ENCODE measurements at regions not wholly inside any gene's neighbourhood (a gene's known extent, or its start where the extent isn't known, plus 50 kb on each side); places are given as distances from the start of the nearest gene placed in this dataset.
A peak's percentile ranks its signal among the peaks of the same experiment; 100 is the strongest.
"Not testable (repeated sequence)": the region's sequence is repeated elsewhere in the genome, so short reads cannot be mapped to it uniquely, and the experiment has no call there.

DNA sequence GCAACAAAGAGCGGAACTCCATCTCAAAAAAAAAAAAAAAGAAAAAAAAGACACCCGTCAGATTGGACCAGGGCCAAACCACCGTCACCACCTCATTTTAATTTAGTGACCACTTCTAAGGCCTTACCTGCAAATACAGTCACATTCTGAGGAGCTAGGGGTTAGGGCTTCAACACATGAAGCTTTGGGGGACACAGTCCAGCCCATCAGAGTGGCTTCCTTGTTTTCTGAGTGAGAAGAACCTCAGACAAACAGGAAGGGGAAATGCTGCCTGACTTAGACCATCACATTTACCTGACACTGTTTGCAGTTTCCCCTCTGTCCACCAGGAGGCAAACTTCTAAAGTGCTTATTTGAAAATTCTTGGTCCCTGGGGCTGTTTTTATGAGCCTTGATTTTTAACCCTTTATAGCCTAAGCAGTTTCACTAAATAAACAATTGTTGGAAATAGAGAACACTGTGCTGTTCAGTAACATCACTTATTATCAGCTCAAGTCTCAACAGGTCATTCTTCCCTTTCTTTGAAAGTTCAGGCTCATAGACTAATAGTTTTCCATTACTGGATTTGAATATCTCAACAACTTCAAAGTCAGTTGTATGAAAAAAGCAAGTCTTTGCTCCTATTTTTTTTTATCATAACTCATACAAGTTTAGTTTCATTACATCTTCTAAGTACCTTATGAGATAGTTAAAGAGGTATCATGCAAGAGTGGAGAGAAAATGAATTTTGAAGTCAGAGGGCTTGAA, 74.9 kb upstream of the WASF3 start:
- peak; percentile 33 to 94 (median 82) for DNase-seq (ENCODE audit: low read depth in 2 of 3, low spot score in 2 of 3)

DNA sequence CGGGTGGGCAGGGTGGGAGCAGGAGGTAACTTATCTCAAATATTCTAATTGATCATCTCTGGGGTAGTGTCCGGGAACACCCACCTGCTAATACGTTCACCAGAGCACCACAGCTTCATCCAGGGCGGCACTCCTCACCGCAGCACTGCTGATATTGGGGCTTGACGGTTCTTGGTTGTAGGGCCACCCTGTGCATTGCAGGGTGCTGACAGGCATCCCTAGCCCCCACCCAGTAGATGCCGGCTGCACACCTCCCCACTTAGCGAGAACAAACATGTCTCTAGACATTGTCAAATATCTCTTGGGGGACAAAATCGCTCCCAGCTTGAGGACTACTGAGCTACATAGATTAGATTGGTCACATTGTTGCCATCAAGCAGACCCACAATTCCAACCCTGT, 73.9 kb upstream of the WASF3 start:
- no peak for DNase-seq (ENCODE audit: low read depth in 2 of 3, low spot score in 2 of 3)

DNA sequence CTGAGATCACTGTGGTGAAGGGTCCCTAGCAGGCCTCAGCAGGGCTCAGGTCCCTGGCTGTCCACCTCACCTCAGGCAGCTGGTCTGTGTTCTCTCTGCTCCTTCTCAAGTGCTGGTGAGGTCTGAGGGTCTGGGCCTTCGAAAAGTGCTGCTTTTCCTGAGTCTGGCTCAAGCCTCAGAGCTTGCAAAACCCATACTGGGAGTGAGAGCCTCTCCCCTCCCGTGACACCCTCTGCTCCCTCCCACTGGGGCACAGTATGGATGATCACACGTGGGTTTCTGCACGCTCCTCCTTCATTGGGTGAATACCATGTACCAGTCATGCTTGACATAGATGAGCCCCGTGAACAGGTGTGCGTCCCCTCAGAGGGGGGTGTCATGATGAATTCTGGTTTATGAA, 73.3 kb upstream of the WASF3 start:
- DNase-seq (ENCODE audit: low read depth in 2 of 3, low spot score in 2 of 3): no peak

DNA sequence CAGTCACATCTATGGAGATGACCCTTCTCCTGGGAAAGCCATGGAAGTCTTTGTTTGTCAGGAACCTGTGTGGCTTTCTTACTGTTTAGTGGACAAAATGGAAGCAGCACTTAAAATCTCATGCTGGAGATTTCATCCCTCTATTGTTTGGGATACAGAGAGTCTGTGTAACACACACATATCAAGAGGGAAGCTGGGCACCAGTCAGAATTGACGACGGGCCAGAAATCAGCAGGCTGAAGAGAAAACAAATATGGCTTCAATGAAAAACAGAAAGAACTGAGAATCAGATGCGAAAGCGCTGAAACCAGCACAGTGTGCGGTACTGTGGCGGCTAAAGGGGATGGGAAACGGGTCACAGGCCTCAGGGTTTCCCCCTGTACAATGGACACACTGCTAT, 72.2 kb upstream of the WASF3 start:
- DNase-seq (ENCODE audit: low read depth in 2 of 3, low spot score in 2 of 3): no peak

DNA sequence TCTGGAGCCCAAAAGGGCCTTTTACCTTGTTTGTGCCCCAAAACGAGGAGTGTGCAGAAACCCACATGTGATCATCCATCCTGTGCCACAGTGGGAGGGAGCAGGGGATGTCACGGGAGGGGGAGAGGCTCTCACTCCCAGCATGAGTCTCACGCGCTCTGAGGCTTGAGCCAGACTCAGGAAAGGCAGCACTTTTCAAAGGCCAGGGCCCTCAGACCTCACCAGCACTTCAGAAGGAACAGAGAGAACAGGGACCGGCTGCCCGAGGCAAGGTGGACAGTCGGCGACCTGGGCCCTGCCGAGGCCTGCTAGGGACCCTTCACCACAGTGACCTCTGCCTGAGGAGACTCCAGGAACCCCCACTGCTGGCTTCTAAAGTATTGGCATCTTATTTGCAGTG, 71.7 kb upstream of the WASF3 start:
- no peak for DNase-seq (ENCODE audit: low read depth in 2 of 3, low spot score in 2 of 3)

DNA sequence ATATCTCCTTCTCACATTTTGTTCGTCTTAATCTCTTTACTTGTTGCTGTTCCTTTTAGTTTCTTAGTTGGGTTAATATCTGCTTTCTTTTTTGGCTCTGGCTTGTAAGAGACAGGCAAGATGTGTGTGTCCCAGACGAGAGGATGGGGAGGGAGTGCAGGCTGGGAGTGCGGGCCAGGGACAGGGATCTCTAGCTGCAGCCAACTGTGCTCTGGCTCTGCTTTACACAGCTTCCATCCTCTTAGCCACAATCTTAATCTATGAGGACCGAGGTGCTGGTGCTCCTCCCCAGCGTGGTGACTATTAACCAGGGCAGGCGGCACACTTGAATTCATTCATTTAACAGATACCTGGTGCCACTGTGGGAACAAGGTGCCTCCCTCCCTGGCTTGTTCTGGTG, 70.9 kb upstream of the WASF3 start:
- DNase-seq (ENCODE audit: low read depth in 2 of 3, low spot score in 2 of 3): no peak

DNA sequence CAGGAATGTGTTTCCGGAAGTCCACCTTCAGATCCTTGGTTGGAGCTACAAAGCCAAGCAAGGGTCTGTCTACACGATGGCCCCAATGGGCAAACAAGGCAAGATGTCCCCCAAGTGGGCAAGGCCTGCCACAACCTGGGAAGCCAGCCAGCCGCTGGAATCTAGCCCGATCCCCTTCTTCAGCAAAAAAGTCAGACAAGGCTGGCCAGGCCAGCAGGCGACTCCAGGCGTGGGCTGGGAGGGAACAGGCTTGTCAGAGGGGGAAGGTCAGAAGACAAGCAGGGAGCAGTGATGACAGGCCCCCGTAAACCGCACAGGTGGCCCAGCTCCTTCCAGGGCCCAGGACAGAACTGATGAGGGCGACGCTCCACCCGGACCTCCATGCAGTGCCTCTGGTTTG, 69.7 kb upstream of the WASF3 start:
- no peak for DNase-seq (ENCODE audit: low read depth in 2 of 3, low spot score in 2 of 3)

DNA sequence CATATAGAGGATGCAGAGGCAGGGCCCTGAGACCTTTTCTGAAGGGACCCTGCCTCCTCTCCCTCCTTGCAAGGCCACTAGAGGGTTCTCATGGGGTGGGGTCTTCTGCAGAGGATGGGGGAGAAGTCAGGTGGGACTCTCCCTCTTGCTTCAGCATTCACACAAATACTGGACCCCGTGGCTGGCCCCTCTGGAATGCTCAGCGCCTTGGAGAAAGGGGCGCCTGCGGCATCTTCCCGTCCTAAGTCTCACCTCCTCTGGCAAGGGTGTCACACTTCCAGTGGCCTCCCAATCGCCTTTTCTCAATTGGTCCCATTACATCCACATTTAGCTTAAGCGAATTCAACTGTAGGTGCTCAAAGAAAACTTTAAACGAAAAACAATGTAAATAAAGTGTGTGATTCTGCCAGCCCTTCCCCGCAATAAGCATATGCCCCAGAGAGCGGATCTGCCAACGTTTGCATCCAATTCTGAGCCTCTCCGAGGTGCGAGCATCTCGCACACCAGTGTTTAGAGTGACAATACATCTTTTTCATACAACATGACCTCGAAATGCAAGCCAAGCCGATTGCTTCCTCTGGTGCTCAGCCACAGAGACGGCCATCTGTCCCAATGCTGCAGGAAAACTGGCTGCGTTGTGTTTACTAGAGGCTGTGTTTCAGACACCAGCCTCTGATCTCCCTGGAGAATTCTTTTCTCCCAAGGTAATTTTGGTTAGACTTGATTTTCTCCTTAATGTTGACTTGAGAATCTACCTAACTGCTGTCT, 69.1 kb upstream of the WASF3 start:
- no peak for DNase-seq (ENCODE audit: low read depth in 2 of 3, low spot score in 2 of 3)

DNA sequence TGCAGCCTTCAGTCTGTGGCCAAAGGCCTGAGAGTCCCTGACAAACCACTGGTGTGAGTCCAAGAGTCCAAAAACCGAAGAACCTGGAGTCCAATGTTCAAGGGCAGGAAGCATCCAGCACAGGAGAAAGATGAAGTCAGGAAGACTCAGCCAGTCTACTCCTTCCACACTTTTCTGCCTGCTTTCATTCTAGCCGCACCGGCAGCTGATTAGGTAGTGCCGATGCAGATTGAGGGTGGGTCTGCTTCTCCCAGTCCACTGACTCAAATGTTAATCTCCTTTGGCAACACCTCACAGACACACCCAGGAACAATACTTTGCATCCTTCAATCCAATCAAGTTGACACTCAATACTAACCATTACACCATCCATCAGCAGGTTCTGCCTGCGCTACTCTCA, 65.2 kb upstream of the WASF3 start:
- not testable (repeated sequence) for DNase-seq (ENCODE audit: low read depth in 2 of 3, low spot score in 2 of 3)

DNA sequence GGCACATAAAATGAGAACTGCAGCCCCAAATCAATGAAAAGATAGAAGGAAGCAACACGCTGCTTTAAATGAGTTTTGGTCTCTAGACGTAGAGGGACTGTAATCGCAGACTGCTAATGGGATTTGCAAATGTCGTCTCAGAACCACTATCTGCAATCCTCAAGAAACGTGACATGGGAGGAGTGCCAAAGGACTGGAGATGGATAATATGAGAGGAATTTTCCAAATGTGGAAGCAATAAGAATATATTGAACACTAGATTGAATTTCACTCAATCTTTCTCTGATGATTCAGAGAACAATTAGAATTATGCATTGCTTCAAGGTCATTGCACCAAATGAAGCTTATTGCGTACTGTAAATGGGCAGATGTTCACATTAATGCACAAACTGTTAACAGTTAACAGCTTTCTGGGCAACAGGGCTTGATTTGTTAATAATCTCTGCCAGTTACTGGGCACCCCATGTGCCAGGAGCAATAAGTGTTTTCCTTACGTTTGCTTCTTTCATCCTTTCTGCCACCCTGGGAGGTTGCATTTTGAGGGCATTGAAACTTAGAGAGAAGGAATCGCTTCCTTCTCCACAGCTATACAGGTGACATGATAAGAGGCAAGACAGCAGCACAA, 62.8 kb upstream of the WASF3 start:
- DNase-seq (ENCODE audit: low read depth in 2 of 3, low spot score in 2 of 3): no peak

DNA sequence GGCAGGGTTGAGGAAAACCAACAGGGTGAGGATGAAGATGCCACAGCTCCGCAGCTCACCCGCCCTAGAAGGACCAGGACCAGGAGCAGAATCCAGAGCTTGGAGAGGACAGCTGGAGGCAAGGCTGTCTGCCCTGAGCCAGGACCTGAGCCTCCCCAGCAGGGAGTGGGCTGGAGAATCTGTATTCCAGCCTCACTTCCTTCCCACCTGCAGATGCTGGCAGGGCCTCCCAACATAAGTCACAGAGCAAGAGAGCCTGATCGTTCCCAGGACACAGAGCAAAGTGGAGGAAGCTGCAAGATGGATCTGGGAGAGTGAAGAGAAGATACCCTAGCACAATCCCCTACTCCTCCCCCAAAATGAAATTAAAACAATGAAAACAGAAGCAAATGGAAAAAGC, 61.7 kb upstream of the WASF3 start:
- no peak for DNase-seq (ENCODE audit: low read depth in 2 of 3, low spot score in 2 of 3)

DNA sequence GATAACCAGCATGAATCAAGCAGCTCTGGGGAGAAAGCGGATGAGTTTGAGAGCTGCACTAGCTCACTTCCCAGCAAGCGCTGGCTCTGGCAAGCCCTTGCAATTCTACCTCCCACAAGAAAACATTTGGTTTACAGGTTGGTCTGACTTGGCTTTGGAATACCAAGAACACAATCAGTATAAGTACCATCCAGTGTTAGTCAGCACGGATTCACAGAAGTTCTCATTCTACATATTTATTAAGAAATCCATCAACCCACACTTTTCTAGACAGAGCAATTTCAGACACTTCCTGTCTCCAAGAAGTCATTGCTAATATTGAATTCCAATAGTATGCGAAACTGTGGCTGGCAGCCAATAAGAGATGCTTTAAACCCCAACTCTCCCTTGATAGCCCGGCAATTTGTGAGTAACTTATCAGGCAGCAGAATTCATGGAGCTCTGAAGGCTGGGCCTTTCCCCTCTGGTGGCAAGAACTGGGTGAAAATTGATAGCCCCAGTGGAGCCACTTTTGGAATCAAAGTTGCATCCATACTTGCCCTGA, 59.4 kb upstream of the WASF3 start:
- no peak for DNase-seq (ENCODE audit: low read depth in 2 of 3, low spot score in 2 of 3)

DNA sequence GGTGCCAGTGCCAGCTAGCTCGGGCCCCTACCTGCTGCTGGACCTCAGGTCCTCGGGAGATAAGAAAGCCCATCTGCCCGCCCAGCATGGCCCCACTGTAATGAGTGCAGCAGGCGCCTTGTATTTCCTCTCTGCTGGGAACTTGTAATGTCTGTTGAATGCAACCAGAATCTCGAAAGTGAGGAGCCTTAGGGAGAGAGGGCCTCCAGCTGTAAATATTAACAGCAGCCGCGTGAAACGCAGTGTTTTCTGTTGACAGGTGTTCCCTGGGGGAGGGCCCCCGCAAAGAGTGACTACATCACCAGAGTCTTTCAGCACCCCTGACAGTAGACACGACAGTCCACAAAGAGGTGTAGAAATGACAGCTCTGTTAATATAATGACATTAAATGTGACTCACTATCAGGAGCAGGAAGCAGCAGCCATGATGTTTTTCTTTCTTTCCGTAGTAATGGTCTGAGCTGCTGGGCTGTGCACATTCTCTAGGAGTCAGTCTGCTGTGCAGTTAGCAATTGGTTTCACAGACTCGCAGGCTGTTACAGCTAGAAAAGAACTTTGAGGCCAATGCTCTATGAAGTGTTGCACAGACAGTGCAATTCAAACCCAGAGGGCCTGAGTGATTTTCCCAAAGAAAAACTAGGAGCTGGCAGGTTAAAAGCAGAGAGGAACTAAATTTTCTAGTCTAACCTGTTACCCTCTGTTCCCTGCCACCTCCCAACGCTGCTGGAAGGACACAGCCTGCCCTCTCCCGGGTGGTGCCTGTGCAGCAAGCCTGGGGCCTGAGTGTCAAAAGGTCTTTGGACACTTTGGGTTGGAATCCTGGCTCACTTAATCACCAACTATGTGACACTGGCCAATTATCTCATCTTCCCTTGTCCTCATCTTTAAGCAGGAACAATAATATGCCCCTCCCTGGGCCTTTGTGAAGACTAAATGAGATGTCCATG, 58.6 kb upstream of the WASF3 start:
- DNase-seq (ENCODE audit: low read depth in 2 of 3, low spot score in 2 of 3): no peak

DNA sequence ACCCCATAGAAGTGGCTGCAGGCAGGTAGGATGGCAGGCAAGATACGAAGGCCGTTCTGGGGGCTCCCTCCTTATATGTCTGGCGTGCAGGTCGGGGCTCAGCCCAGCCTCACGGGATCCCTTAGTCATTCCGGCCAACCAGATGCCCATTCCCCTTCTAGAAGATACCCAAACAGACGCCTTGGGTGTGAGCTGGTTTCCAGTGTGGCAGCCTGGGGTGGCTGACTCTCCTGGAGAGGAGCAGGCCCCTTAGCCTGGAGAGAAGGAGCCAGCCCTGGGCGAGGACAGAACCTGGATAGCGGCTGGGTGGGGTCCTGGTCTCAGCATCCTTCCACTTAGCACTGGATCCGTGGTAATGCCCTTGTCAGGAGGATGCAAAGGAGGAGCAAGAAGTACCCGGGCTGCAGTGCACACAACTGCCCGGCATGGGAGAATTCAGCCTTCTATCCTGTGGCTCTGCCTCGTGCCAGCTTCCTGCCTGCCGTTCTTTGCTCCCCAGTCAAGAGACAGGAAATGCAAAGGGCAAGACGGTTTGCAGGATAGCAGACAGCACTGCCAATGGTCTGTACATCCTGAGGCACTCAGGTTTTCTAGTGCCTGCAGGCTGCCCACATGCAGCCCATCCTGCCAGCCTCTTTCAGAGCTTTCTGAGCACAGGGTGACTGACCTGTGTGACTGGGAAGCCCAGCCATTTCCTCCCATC, 56.7 kb upstream of the WASF3 start:
- no peak for DNase-seq (ENCODE audit: low read depth in 2 of 3, low spot score in 2 of 3)

DNA sequence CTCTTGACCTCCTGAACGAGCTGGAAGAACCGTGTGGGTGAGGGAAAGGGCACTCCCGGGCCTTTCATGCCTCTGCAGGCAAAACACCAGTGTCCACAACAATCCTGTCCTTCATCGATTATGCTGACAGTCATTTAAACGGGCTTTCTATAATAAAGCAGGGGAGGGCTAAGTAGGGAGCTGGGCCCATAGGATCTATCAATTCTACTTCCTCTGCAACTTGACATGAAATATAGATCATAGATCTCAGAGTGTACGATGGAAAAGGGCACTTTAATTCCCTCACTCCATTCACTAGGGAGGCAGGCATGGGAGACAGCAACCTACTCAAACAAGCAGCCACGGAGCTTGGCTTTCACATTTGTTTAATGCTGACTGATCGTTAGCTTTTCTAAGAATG, 55.8 kb upstream of the WASF3 start:
- no peak for DNase-seq (ENCODE audit: low read depth in 2 of 3, low spot score in 2 of 3)

DNA sequence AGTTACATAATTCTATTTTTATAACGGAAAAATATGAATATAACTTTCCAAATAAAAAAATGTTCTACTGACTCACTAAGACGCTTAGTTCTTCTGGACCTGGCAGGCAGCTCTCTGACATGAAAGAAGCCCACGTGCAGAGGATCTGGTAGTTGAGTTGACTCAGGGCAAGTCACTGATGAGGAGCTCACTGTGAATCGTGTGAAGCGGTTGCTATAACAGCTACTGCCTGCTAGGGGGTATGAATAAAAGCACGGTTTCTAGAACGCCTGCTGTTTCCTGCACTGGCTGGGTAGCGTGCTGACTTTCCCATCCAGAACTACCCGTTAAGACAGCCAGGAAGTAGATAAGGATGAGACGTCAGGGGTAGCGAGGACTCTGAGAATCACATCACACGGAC, 54.7 kb upstream of the WASF3 start:
- DNase-seq (ENCODE audit: low read depth in 2 of 3, low spot score in 2 of 3): peak in 2 of 3 donors; percentile 50 to 68

DNA sequence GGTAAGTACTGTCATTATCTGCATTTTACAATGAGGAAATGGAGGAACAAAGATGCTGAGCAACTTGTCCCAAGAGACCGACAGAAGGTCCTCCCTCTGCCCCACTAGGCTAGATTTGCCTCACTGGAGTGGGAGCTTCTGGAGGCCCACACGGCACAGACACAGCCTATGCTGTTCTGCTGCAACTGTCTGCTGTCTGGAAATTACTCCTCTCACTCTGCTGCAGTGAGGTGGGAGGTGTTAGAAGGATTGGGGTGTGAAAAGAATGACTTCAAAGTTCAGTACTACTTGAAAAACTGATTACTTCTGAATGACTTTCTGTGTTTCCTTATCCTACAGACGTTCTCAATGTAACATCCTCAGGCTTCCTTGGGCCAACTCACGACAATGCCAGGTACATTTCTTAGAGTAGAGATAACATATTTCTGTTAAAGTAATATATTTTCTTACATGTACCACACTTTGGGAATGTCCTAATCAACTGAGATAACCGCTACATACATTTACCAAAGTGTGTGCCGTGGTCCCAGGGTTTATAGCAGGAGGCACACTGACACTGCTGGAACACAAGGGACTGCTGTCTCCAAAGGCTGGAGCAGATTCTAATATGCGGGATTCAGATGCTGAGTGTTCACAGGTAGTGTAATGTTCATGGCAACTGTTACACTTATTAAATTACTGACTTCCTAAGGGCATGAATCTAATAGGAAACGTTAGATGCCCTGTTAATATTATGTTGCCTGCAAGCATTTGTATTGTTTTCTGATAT, 53.5 kb upstream of the WASF3 start:
- no peak for DNase-seq (ENCODE audit: low read depth in 2 of 3, low spot score in 2 of 3)

Data from hematopoietic multipotent progenitor cell (in vitro differentiated cells).